ENCODE measurements at regions not wholly inside any gene's neighbourhood (a gene's known extent, or its start where the extent isn't known, plus 50 kb on each side); places are given as distances from the start of the nearest gene placed in this dataset.
"Not testable (repeated sequence)": the region's sequence is repeated elsewhere in the genome, so short reads cannot be mapped to it uniquely, and the experiment has no call there.

- in situ Hi-C loops (cut with MboI; ENCODE audit: low pct_unique_long_range_greater_than_20kb, low sequenced_read_pairs), result no loop called here
- DNase-seq, result no peak
These were observed 345.7 kb upstream of the C2CD4B start for GRCh38 chr15:62510791-62511190.

- no peak for DNase-seq
- in situ Hi-C loops (cut with MboI; ENCODE audit: low pct_unique_long_range_greater_than_20kb, low sequenced_read_pairs), result no loop called here
These were observed 347.8 kb upstream of the C2CD4B start for GRCh38 chr15:62512904-62513303.

DNA sequence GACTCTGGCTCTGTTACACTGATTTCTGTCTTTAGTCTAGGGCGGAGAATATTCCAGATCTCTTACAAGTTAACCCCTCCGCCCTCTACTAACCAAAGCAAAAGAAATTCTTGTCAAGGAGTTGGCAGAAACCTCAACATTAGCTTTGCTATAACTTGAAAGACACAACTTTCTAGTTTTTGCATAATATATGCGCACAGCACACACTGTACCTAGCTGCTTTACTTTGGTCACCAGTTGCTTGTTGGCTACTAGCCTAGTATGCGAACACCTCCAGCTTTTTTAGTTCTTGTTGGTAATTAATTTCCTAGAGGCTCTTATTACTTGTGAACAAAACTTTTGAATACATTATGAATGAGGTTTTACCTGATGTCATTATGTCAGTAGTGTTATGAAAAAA, 348.8 kb upstream of the C2CD4B start:
- in situ Hi-C loops (cut with MboI; ENCODE audit: low pct_unique_long_range_greater_than_20kb, low sequenced_read_pairs), result no loop called here
- DNase-seq, result no peak

DNA sequence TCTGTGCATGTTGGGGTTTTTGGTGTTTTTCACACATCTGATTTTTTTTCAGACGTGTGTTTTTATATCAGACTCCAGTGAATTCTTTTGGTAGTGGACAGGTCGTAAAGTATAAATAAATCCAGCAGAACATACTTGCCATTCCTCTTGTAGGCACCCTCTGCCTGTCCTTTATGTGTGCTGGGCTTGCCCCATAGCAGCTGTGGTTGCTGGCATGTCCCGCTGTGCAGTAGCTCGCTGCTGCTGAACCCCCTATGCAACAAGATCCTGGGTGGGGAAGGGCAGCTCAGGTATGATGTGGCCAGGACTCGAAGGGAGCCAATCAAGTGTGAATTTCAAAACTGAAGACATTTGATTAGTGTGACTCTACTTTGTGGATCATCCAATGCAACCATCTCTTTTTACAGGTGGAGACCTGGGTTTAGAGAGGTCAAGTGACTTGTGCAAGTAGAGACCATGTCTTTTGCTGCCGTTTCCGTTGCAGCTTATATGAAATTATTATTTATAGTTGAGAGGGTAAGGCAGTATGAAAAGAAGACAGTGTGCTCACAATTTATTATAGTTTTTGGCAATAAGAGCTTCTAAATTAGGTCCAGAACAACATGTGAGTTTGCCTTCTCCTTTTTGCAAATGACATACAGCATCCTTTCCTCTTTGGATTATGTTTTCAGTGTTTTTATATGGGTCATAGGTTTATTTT, 350.8 kb upstream of the C2CD4B start:
- DNase-seq, result no peak
- in situ Hi-C loops (cut with MboI; ENCODE audit: low pct_unique_long_range_greater_than_20kb, low sequenced_read_pairs), result no loop called here

DNA sequence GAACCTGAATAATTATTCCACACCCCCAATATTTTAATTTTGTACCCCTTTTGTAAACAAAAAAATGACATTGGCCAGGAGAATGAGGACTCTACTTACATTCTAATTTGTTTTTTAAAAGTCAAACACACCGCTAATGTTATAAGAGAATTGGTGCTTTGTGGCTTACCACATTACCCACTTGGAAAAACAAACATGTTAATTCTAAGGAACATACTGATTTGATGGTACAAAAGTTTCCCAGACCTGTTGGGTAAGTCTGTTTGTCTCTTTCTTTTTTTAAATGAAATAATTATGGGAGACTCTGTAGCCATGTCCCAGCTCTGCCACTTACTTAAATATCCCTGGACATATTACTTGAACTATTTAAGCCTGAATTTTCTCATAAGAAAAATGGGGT, 352.5 kb upstream of the C2CD4B start:
- DNase-seq, result no peak
- in situ Hi-C loops (cut with MboI; ENCODE audit: low pct_unique_long_range_greater_than_20kb, low sequenced_read_pairs), result no loop called here

GRCh38 chr15:62518666-62519065, 353.6 kb upstream of the C2CD4B start:
- in situ Hi-C loops (cut with MboI; ENCODE audit: low pct_unique_long_range_greater_than_20kb, low sequenced_read_pairs); DNase-seq: not testable (repeated sequence)

DNA sequence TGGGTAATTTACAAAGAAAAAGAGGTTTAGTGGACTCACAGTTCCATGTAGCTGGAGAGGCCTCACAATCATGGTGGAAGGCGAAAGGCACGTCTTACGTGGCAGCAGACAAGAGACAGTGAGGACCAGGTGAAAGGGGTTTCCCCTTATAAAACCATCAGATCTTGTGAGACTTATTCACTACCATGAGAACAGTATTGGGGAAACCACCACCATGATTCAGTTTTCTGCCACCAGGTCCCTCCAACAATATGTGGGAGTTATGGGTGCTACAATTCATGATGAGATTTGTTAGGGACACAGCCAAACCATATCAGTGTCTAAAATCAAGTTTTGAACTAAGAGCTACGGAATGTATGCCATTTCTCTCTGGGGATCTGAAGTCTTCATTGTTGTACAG, 354.8 kb upstream of the C2CD4B start:
- in situ Hi-C loops (cut with MboI; ENCODE audit: low pct_unique_long_range_greater_than_20kb, low sequenced_read_pairs), result no loop called here
- no peak for DNase-seq

DNA sequence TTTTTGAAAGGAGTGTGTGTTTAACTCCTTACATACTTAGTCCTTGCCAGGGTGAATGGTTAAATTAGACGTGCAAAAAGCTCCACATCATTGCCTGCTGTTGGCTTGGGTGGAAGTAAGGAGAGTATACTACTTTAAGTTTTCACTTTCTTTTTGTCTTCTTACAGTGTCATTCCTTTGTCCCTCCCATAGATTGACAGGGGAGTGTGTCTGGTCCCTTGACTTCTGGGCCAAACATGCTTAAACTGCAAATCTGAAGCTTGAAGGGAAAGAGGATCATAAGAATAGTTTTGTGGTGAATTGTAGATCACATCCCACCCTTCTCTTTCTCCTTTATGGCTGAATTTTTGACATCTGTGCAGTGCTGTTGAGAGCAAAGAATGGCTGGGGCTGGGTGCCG, 355.8 kb upstream of the C2CD4B start:
- no peak for DNase-seq
- in situ Hi-C loops (cut with MboI; ENCODE audit: low pct_unique_long_range_greater_than_20kb, low sequenced_read_pairs), result no loop called here

GRCh38 chr15:62521396-62521795, 356.3 kb upstream of the C2CD4B start:
- in situ Hi-C loops (cut with MboI; ENCODE audit: low pct_unique_long_range_greater_than_20kb, low sequenced_read_pairs), result no loop called here
- DNase-seq, result no peak

- DNase-seq, result no peak
These were observed 359.8 kb upstream of the C2CD4B start for GRCh38 chr15:62524848-62525247.

GRCh38 chr15:62527387-62527786, 362.3 kb upstream of the C2CD4B start:
- no peak for DNase-seq
- in situ Hi-C loops (cut with MboI; ENCODE audit: low pct_unique_long_range_greater_than_20kb, low sequenced_read_pairs), result no loop called here

More at GRCh38 chr15:62524848-62525247, 359.8 kb upstream of the C2CD4B start:
- in situ Hi-C loops (cut with MboI; ENCODE audit: low pct_unique_long_range_greater_than_20kb, low sequenced_read_pairs), result no loop called here

DNA sequence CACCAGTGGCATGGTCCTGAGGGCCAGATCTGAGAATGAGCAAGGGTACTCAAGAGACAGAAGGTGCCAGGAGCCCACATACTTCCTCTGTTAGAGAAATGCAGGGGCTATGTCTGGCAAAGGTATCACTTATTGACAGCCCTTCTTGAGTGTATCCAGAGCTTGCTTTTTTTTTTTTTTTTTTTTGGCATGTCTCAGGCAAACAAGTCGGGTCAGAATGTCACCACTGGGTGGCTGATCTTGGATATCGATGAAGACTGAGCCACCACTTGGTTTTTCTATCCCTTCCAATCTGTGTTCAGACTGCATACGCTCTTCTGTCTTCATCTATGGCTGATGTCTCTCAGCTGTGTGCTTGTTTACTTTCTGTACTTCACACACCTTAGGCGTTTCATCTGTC, 363.4 kb upstream of the C2CD4B start:
- no peak for DNase-seq

DNA sequence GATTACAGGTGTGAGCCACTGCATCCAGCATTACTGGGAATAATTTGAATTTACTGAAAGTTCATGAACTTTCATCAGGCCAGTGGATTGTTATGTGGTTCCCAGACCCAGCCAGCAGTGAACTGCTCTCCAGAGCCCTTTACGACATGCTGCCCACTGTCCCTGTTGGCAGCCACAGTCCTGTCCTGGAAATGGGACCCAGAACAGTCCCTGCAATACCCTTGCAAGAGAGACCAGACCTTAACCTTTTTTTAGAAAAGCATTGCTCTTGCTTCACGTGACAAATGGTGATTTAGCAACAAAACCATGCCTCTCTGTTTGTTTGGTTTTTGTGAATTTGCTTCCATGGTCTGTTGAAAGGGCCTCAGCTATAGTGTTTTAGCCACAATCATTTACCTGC, 367.3 kb upstream of the C2CD4B start:
- in situ Hi-C loops (cut with MboI; ENCODE audit: low pct_unique_long_range_greater_than_20kb, low sequenced_read_pairs), result no loop called here
- no peak for DNase-seq

More for the DNA sequence above, 363.4 kb upstream of the C2CD4B start:
- in situ Hi-C loops (cut with MboI; ENCODE audit: low pct_unique_long_range_greater_than_20kb, low sequenced_read_pairs), result no loop called here

DNA sequence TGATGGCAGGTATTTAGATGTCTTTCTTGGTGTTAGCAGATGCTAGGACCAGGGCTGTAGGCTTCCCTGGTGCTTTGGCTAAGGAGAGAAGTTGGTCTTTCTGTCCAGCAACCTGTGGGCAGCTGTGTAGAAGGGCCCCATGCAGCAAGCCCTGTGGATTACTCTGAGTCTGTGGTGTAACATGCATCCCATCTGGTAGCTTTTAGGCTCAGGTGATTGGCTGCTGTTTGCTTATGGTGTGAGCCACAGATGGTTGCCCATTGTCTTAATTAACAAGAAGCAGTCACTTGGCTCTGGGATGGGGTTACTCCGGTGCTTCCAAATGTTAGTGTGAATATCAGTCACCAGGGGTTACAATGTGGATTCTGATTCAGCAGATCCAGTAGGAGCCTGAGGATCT, 368.6 kb upstream of the C2CD4B start:
- in situ Hi-C loops (cut with MboI; ENCODE audit: low pct_unique_long_range_greater_than_20kb, low sequenced_read_pairs), result no loop called here
- no peak for DNase-seq

DNA sequence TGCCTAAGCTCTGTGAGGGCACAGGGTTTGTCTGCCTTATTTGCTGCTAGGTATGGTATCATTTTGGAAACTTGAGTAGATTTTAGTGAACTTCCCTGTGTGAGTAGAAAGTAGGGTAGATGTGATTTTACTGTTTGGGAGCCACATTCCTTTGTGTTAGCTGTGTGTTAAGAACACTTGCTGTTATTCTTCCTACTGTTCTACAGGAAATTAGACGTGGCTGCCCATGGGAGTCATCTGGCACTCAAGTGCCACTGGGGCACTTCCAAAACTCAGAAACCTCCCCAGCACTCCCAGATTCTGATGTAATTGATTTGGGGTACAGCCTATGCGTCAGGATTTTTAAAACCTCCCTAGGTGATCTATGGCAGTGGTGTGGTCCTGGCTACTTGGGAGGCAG, 369.9 kb upstream of the C2CD4B start:
- DNase-seq, result no peak
- in situ Hi-C loops (cut with MboI; ENCODE audit: low pct_unique_long_range_greater_than_20kb, low sequenced_read_pairs), result no loop called here

DNA sequence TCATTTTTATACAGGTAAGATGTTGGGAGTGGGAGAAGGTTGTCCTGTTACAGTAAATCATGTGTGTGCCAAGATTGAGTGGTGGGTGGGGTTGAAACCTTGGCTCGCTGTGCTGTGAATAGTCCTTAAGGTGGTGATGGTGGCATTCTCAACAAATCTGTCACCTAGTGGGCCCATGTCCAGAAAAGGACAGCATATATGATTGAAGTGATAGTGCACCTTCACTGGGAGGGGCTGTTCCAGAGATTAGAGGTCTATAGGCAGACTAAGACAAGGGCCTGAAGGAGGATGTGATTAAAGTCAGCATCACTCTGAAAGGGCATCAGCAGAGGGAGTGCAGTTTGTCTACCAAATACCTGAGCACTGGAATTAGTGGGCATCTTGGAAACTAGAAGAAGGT, 374.2 kb upstream of the C2CD4B start:
- no peak for DNase-seq
- in situ Hi-C loops (cut with MboI; ENCODE audit: low pct_unique_long_range_greater_than_20kb, low sequenced_read_pairs), result no loop called here

DNA sequence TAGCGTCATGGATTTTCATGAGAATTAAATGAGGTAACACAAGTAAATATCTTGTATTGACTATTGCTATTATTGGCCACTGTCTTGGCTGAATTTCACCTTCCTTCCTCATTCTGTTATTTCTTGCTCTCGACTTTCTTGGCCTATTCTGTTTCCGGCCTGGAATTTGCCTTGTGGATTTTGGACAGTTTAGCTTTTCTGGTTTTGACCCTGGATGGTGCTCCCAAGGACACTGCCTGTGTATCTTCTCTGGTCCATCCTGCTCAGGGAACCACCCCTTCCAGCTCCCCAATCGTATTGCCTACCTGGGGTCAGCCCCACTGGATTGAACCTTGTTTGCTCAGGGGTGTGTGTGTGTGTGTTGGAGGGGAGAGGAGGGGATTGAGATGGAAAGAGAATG, 376.2 kb upstream of the C2CD4B start:
- in situ Hi-C loops (cut with MboI; ENCODE audit: low pct_unique_long_range_greater_than_20kb, low sequenced_read_pairs), result no loop called here
- no peak for DNase-seq

- in situ Hi-C loops (cut with MboI; ENCODE audit: low pct_unique_long_range_greater_than_20kb, low sequenced_read_pairs), result no loop called here
- DNase-seq, result no peak
These were observed 376.8 kb upstream of the C2CD4B start for GRCh38 chr15:62541846-62542245.

GRCh38 chr15:62544446-62544845, 379.4 kb upstream of the C2CD4B start:
- in situ Hi-C loops (cut with MboI; ENCODE audit: low pct_unique_long_range_greater_than_20kb, low sequenced_read_pairs), result no loop called here
- DNase-seq, result no peak

- in situ Hi-C loops (cut with MboI; ENCODE audit: low pct_unique_long_range_greater_than_20kb, low sequenced_read_pairs), result no loop called here
- DNase-seq, result no peak
These were observed 380.6 kb upstream of the C2CD4B start for GRCh38 chr15:62545467-62546227.

GRCh38 chr15:62546628-62547027, 381.5 kb upstream of the C2CD4B start:
- no peak for DNase-seq
- in situ Hi-C loops (cut with MboI; ENCODE audit: low pct_unique_long_range_greater_than_20kb, low sequenced_read_pairs), result no loop called here

All from KBM-7 (cell line).